ENCODE measurements at regions not wholly inside any gene's neighbourhood (a gene's known extent, or its start where the extent isn't known, plus 50 kb on each side); places are given as distances from the start of the nearest gene placed in this dataset.

DNA sequence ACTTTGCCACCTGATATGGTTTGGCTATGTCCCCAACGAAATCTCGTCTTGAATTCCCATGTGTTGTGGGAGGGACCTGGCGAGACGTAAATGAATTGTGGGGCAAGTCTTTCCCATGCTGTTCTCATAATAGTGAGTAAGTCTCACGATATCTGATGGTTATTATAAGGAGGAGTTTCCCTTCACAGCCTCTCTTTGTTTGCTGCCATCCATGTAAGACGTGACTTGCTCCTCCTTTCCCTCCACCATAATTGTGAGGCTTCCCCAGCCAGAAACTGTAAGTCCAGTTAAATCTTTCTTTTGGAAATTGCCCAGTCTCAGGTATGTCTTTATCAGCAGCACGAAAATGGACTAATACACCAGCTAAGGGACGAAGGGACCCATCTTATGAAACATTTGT lies 1303.3 kb downstream of the SUCLG1 start:
- no peak for TF ChIP-seq TEAD4 (IDR thresholded peaks at IDR 0.05)
- TF ChIP-seq YY1 (IDR thresholded peaks at IDR 0.05; ENCODE audit: low read depth): no peak
- TF ChIP-seq EGR1 (IDR thresholded peaks at IDR 0.05): no peak
- TF ChIP-seq CREB1 (IDR thresholded peaks at IDR 0.05; ENCODE audit: low read depth): no peak
- no peak for TF ChIP-seq TAF1 (IDR thresholded peaks at IDR 0.05; ENCODE audit: low read depth)

DNA sequence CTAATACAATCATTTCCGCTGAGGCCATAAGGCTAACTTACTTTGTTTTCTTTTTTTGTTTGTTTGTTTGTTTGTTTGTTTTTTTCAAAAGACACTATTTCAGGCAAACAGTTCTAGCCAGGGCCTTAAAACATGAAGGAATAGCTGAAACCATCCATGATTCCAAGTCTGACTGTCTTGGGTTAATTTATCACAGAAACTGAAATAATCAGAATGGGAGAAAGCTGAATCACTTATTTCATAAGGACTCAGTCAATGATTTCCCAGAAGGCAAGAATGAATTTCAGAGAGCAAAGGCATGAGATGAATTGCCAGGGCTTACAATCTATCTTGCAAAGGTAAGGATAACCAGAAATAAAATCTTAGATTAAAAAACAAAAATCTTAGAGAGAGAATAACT lies 1315.1 kb downstream of the SUCLG1 start:
- no peak for TF ChIP-seq YY1 (IDR thresholded peaks at IDR 0.05; ENCODE audit: low read depth)
- TF ChIP-seq NFIC (IDR thresholded peaks at IDR 0.05): no peak
- no peak for TF ChIP-seq EGR1 (IDR thresholded peaks at IDR 0.05)
- TF ChIP-seq, protein P1, sequence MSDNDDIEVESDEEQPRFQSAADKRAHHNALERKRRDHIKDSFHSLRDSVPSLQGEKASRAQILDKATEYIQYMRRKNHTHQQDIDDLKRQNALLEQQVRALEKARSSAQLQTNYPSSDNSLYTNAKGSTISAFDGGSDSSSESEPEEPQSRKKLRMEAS (IDR thresholded peaks at IDR 0.05): no peak
- TF ChIP-seq EP300 (IDR thresholded peaks at IDR 0.05; ENCODE audit: borderline replicate concordance): no peak
- no peak for TF ChIP-seq TEAD4 (IDR thresholded peaks at IDR 0.05)
- no peak for TF ChIP-seq FOXM1 (IDR thresholded peaks at IDR 0.05; ENCODE audit: borderline replicate concordance, low read depth)
- no peak for TF ChIP-seq CEBPB (IDR thresholded peaks at IDR 0.05)
- TF ChIP-seq RAD21 (IDR thresholded peaks at IDR 0.05; ENCODE audit: low read depth): no peak
- no peak for TF ChIP-seq TCF12 (IDR thresholded peaks at IDR 0.05; ENCODE audit: low read depth)

DNA sequence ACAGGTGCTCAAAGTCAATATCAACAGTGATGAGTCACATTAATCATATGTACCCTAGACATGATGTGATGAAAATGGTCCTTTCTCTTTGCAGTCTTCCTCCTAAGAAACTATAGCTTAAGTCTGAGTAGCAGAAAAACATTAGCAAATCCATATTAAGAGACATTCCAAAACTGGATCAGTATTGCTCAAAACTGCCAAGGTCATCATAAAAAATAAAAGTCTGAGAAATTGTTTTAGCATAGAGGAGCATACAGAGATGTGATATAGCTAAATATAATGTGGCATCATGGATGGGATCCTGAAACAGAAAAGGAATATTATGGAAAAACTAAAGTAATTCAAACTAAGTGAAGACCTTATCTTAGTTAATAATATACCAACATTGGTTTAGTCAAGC lies 1316.1 kb downstream of the SUCLG1 start:
- TF ChIP-seq YY1 (IDR thresholded peaks at IDR 0.05; ENCODE audit: low read depth) (no peak), RAD21 (IDR thresholded peaks at IDR 0.05; ENCODE audit: low read depth) (no peak), EP300 (IDR thresholded peaks at IDR 0.05; ENCODE audit: borderline replicate concordance) (no peak), TEAD4 (IDR thresholded peaks at IDR 0.05) (no peak), TAF1 (IDR thresholded peaks at IDR 0.05; ENCODE audit: low read depth) (no peak), NFIC (IDR thresholded peaks at IDR 0.05) (no peak), FOXM1 (IDR thresholded peaks at IDR 0.05; ENCODE audit: borderline replicate concordance, low read depth) (no peak), EGR1 (IDR thresholded peaks at IDR 0.05) (no peak), ZBTB7A (IDR thresholded peaks at IDR 0.05; ENCODE audit: low read depth) (no peak), CEBPB (IDR thresholded peaks at IDR 0.05) (no peak), TCF12 (IDR thresholded peaks at IDR 0.05; ENCODE audit: low read depth) (no peak), CREB1 (IDR thresholded peaks at IDR 0.05; ENCODE audit: low read depth) (no peak)
- TF ChIP-seq, protein P2, sequence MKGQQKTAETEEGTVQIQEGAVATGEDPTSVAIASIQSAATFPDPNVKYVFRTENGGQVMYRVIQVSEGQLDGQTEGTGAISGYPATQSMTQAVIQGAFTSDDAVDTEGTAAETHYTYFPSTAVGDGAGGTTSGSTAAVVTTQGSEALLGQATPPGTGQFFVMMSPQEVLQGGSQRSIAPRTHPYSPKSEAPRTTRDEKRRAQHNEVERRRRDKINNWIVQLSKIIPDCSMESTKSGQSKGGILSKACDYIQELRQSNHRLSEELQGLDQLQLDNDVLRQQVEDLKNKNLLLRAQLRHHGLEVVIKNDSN (IDR thresholded peaks at IDR 0.05): no peak
- TF ChIP-seq, protein P3, sequence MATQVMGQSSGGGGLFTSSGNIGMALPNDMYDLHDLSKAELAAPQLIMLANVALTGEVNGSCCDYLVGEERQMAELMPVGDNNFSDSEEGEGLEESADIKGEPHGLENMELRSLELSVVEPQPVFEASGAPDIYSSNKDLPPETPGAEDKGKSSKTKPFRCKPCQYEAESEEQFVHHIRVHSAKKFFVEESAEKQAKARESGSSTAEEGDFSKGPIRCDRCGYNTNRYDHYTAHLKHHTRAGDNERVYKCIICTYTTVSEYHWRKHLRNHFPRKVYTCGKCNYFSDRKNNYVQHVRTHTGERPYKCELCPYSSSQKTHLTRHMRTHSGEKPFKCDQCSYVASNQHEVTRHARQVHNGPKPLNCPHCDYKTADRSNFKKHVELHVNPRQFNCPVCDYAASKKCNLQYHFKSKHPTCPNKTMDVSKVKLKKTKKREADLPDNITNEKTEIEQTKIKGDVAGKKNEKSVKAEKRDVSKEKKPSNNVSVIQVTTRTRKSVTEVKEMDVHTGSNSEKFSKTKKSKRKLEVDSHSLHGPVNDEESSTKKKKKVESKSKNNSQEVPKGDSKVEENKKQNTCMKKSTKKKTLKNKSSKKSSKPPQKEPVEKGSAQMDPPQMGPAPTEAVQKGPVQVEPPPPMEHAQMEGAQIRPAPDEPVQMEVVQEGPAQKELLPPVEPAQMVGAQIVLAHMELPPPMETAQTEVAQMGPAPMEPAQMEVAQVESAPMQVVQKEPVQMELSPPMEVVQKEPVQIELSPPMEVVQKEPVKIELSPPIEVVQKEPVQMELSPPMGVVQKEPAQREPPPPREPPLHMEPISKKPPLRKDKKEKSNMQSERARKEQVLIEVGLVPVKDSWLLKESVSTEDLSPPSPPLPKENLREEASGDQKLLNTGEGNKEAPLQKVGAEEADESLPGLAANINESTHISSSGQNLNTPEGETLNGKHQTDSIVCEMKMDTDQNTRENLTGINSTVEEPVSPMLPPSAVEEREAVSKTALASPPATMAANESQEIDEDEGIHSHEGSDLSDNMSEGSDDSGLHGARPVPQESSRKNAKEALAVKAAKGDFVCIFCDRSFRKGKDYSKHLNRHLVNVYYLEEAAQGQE (IDR thresholded peaks at IDR 0.05; ENCODE audit: low read depth): no peak
- TF ChIP-seq, protein P1 (IDR thresholded peaks at IDR 0.05): no peak

DNA sequence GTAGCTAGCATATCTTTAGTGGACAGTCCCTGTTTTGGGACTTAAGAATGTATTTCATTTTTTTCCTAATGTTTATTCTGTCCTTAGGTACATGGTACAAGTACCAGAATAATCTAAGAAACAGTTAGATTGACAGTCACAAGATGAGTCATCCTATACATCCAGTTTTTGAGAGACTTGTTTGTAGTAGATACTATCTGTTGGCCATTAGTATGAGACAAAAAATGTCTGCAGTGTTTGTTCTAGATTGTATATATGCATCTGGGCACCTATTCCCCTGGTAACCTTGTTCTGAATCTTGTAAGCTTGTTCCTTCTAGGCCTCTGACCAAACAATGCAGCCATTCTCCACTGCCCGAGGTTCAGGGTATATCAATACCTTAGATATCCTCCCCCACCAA lies 1343.5 kb downstream of the SUCLG1 start:
- TF ChIP-seq CEBPB (IDR thresholded peaks at IDR 0.05) (no peak), TCF12 (IDR thresholded peaks at IDR 0.05; ENCODE audit: low read depth) (no peak), TEAD4 (IDR thresholded peaks at IDR 0.05) (no peak), YY1 (IDR thresholded peaks at IDR 0.05; ENCODE audit: low read depth) (no peak), NFIC (IDR thresholded peaks at IDR 0.05) (no peak)
- TF ChIP-seq, protein P1 (IDR thresholded peaks at IDR 0.05): no peak

DNA sequence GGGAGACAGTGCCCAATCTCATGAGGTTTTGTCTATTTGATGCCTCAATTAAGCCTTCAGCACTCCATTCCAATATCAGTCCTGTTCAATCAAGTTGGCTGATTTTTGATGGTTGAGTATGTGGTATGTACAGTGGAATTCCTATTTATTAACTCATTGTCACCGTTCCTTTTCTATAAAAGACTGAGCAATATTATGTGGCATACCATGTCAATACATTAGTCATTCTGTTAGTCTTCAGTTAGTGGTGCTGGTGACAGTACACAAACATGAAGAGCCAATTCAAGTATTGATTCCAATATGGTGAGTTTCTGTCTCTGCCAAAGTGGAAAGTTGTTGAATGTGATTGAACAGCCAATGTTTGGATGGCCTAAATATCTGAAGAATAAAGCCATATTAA lies 1343.9 kb downstream of the SUCLG1 start:
- no peak for TF ChIP-seq YY1 (IDR thresholded peaks at IDR 0.05; ENCODE audit: low read depth)
- no peak for TF ChIP-seq CEBPB (IDR thresholded peaks at IDR 0.05)
- TF ChIP-seq, protein P1 (IDR thresholded peaks at IDR 0.05): no peak
- TF ChIP-seq RAD21 (IDR thresholded peaks at IDR 0.05; ENCODE audit: low read depth): no peak

DNA sequence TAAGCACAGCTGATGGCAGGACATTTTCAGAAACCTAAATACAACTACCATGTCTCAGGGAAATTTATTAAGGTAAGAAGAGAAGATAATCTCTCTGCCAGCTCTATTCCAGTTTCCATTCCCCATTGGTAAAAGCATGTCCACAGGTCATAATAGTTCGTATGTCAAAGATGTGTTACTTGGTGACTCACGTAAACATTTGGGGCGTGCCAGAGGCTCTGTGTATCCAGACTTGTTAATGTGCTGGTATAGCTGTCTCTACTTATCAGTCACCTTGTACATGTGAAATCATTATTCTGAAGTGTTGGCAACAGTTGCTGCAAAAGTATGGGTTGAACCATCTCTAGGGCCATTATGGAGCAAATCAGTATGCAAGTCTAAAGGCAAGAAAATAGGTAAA lies 1345.1 kb downstream of the SUCLG1 start:
- TF ChIP-seq YY1 (IDR thresholded peaks at IDR 0.05; ENCODE audit: low read depth): no peak
- no peak for TF ChIP-seq CEBPB (IDR thresholded peaks at IDR 0.05)

DNA sequence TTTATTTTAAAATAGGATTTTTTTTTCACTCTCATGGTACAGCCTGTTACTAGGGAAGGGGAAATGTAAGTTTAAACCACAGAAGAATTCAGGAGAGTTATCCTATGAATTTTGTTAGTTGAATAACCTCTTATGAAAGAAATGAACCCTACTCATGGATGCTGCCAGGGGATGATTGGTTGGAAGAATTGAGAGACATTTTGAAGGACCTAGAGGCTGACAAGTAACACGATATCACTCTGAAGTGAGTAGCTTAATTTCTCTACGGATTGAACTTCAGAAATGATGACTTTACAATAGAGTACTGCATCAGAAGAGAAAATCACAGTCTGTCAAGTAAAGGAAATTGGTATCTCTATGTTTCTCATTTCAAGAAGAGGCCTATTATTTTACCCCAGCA lies 1346.2 kb downstream of the SUCLG1 start:
- TF ChIP-seq EP300 (IDR thresholded peaks at IDR 0.05; ENCODE audit: borderline replicate concordance) (no peak), RAD21 (IDR thresholded peaks at IDR 0.05; ENCODE audit: low read depth) (no peak)

DNA sequence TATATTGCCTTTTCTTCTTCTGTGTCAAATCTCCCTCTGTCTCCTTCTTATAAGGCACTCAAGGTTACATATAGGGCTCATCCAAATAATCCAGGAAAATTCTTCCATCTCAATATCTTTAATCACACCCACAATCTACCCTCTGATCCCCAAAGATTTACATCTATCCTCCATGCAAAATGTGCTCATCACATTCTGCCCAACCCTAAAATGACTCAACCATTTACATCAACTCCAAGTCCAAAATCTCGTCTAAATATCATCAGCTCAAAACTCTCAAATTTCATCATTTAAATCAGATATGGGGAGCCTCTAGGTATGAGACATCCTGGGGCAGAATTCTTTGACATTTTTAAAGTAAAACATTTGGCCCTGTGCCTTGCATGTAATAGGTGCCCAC lies 1349.8 kb downstream of the SUCLG1 start:
- TF ChIP-seq, protein P2 (IDR thresholded peaks at IDR 0.05): no peak
- no peak for TF ChIP-seq CEBPB (IDR thresholded peaks at IDR 0.05)
- no peak for TF ChIP-seq EP300 (IDR thresholded peaks at IDR 0.05; ENCODE audit: borderline replicate concordance)
- TF ChIP-seq, protein P3 (IDR thresholded peaks at IDR 0.05; ENCODE audit: low read depth): no peak
- TF ChIP-seq ZBTB7A (IDR thresholded peaks at IDR 0.05; ENCODE audit: low read depth): no peak
- no peak for TF ChIP-seq EGR1 (IDR thresholded peaks at IDR 0.05)
- no peak for TF ChIP-seq TEAD4 (IDR thresholded peaks at IDR 0.05)
